HuH-7 (cell line): ENCODE measurements at regions not wholly inside any gene's neighbourhood (a gene's known extent, or its start where the extent isn't known, plus 50 kb on each side); places are given as distances from the start of the nearest gene placed in this dataset.
"Not testable (repeated sequence)": the region's sequence is repeated elsewhere in the genome, so short reads cannot be mapped to it uniquely, and the experiment has no call there.

Source experiments
- DNase-seq: peaks from one replicate; pipeline ENCODE4 v3.0.0; 2011; ENCODE audit warnings: low spot score

DNA sequence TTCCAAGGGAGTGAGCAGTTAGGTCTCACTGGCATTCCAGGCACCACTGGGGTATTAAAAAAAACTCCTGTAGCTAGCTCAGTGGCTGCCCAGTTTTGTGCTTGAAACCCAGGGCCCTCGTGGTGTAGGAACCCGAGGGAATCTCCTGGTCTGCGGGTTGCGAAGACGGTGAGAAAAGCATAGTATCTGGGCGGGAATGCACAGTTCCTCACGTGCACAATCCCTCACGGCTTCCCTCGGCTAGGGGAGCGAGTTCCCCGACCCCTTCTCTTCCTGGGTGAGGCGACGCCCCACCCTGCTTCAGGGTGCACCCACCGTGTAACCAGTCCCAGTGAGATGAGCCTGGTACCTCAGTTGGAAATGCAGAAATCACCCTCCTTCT, 50.5 kb upstream of the PGBD5 start:
- no peak for DNase-seq

DNA sequence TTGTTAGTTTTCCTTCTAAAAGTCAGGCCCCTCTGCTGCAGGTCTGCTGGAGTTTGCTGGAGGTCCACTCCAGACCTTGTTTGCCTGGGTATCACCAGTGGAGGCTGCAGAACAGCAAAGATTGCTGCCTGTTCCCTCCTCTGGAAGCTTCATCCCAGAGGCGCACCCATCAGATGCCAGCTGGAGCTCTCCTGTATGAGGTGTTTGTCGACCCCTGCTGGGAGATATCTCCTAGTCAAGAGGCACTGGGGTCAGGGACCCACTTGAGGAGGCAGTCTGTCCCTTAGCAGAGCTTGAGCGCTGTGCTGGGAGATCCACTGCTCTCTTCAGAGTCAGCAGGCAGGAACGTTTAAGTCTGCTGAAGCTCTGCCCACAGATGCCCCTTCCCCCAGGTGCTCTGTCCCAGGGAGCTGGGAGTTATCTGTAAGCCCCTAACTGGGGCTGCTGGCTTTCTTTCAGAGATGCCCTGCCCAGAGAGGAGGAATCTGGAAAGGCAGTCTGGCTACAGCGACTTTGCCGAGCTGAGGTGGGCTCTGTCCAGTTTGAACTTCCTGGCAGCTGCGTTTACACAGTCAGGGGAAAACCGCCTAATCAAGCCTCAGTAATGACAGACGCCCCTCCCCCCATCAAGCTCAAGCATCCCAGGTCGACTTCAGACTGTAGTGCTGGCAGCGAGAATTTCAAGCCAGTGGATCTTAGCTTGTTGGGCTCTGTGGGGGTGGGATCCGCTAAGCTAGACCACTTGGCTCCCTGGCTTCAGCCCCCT, 49.9 kb upstream of the PGBD5 start:
- not testable (repeated sequence) for DNase-seq
